DOHH2 (cell line): ENCODE measurements at regions not wholly inside any gene's neighbourhood (a gene's known extent, or its start where the extent isn't known, plus 50 kb on each side); places are given as distances from the start of the nearest gene placed in this dataset.

Experiments used
- H3F3A ChIP-seq: fragments of 200-600 bp; sonication (generic), shearing (Covaris generic); 2 replicates; pipeline ENCODE4 v1.6.0; 2016; ENCODE audit warnings: antibody characterized with exemption, mild to moderate bottlenecking; ENCODE audit not compliant: control insufficient read depth, insufficient read depth
- H3K27ac ChIP-seq: fragments of 200-600 bp; sonication (generic); 2 replicates; pipeline ENCODE4 v1.5.1; 2014; ENCODE audit warnings: low read depth, mild to moderate bottlenecking, low read length, moderate library complexity
- H3K27me3 ChIP-seq: fragments of 200-600 bp; sonication (generic); 2 replicates; pipeline ENCODE4 v1.6.1; 2014; ENCODE audit warnings: mild to moderate bottlenecking, low read length, mixed read lengths; ENCODE audit not compliant: control insufficient read depth
- H3K36me3 ChIP-seq: fragments of 200-600 bp; sonication (generic); 2 replicates; pipeline ENCODE4 v1.6.1; 2014; ENCODE audit warnings: mild to moderate bottlenecking, low read length, moderate library complexity, mixed read lengths; ENCODE audit not compliant: control insufficient read depth
- H3K4me1 ChIP-seq: fragments of 200-600 bp; sonication (generic); 2 replicates; pipeline ENCODE4 v1.6.1; 2014; ENCODE audit warnings: mild to moderate bottlenecking, low read length, mixed read lengths; ENCODE audit not compliant: control insufficient read depth
- H3K4me2 ChIP-seq: fragments of 200-600 bp; sonication (generic); 2 replicates; pipeline ENCODE4 v1.6.0; 2014; ENCODE audit warnings: mild to moderate bottlenecking, low read length, moderate library complexity
- H3K4me3 ChIP-seq: fragments of 200-600 bp; sonication (generic); 2 replicates; pipeline ENCODE4 v1.5.1; 2014; ENCODE audit warnings: mild to moderate bottlenecking, low read length, mixed read lengths
- H3K79me2 ChIP-seq: fragments of 200-600 bp; sonication (generic); 2 replicates; pipeline ENCODE4 v1.6.1; 2014; ENCODE audit warnings: mild to moderate bottlenecking, low read length, mixed read lengths; ENCODE audit not compliant: control insufficient read depth
- H3K9me2 ChIP-seq: fragments of 200-600 bp; sonication (generic); replicated peaks from 2 replicates; pipeline ENCODE4 v1.6.1; 2014; ENCODE audit warnings: mild to moderate bottlenecking, low read length, mixed read lengths; ENCODE audit not compliant: control insufficient read depth
- H3K9me3 ChIP-seq: fragments of 200-600 bp; sonication (generic); 2 replicates; pipeline ENCODE4 v1.6.1; 2014; ENCODE audit warnings: antibody characterized with exemption, low read length, mixed read lengths; ENCODE audit not compliant: control insufficient read depth, insufficient read depth
- H4K20me1 ChIP-seq: fragments of 200-600 bp; sonication (generic); 2 replicates; pipeline ENCODE4 v1.6.0; 2014; ENCODE audit warnings: low read depth, mild to moderate bottlenecking, antibody characterized with exemption, low read length, moderate library complexity; ENCODE audit not compliant: control insufficient read depth, insufficient read depth
- CTCF ChIP-seq: fragments of 200-600 bp; sonication (generic); IDR thresholded peaks from one replicate; pipeline ENCODE4 v1.5.1; 2014; ENCODE audit warnings: antibody characterized with exemption, mild to moderate bottlenecking, low read depth, low read length; ENCODE audit not compliant: poor library complexity, severe bottlenecking
- EZH2phosphoT487 ChIP-seq: fragments of 200-600 bp; sonication (generic); IDR thresholded peaks from 2 replicates; pipeline ENCODE4 v1.6.1; 2017; ENCODE audit warnings: borderline replicate concordance, mild to moderate bottlenecking, antibody characterized with exemption, low read length, moderate library complexity, mixed read lengths

- Histone ChIP-seq H3K79me2 (no peaks in the 10 kb centered on the region), H4K20me1 (no peaks in the 10 kb centered on the region), H3K4me3 (no peak overlapping the region), H3K4me1 (no peaks in the 10 kb centered on the region), H3K9me2 (no peaks in the 10 kb centered on the region), H3K27ac (no peak overlapping the region), H3K36me3 (no peaks in the 10 kb centered on the region), H3F3A (no peaks in the 10 kb centered on the region), H3K9me3 (no peaks in the 10 kb centered on the region), H3K4me2 (no peak overlapping the region), H3K27me3 (no peaks in the 10 kb centered on the region)
- no peak for TF ChIP-seq EZH2phosphoT487
- no peak for TF ChIP-seq CTCF
Observed at GRCh38 chr2:120953066-120953756, 217.5 kb downstream of the GLI2 start.

- H3K9me2 ChIP-seq = no peaks in the 10 kb centered on the region
- H3K4me1 ChIP-seq = no peaks in the 10 kb centered on the region
- H3K27me3 ChIP-seq = no peaks in the 10 kb centered on the region
- no peaks in the 10 kb centered on the region for H3K9me3 ChIP-seq
- H3F3A ChIP-seq = no peaks in the 10 kb centered on the region
- H3K4me2 ChIP-seq = no peak overlapping the region
- no peak overlapping the region for H3K4me3 ChIP-seq
- no peaks in the 10 kb centered on the region for H3K79me2 ChIP-seq
- H3K36me3 ChIP-seq = no peaks in the 10 kb centered on the region
- H3K27ac ChIP-seq = no peak overlapping the region
- H4K20me1 ChIP-seq = no peaks in the 10 kb centered on the region
- TF ChIP-seq EZH2phosphoT487 (no peak), CTCF (no peak)
Observed at GRCh38 chr2:120953843-120954584, 218.3 kb downstream of the GLI2 start.

- Histone ChIP-seq H3F3A (no peaks in the 10 kb centered on the region), H3K4me2 (no peak overlapping the region), H3K4me3 (no peak overlapping the region), H3K27me3 (no peaks in the 10 kb centered on the region), H3K4me1 (no peaks in the 10 kb centered on the region), H3K79me2 (no peaks in the 10 kb centered on the region), H3K27ac (no peak overlapping the region), H3K9me3 (no peaks in the 10 kb centered on the region), H3K9me2 (no peaks in the 10 kb centered on the region), H3K36me3 (no peaks in the 10 kb centered on the region), H4K20me1 (no peaks in the 10 kb centered on the region)
- TF ChIP-seq EZH2phosphoT487 (no peak), CTCF (no peak)
Observed at GRCh38 chr2:120954939-120955338, 219.3 kb downstream of the GLI2 start.
